ENCODE measurements at regions not wholly inside any gene's neighbourhood (a gene's known extent, or its start where the extent isn't known, plus 50 kb on each side); places are given as distances from the start of the nearest gene placed in this dataset.

GRCh38 chr19:27729332-27729731 is 1483.6 kb downstream of the UQCRFS1 start:
- H3K9me3 ChIP-seq (replicated peaks in 1 of 2; ENCODE audit: control insufficient read depth in 2 of 2, insufficient read depth in 1 of 2, low read depth in 1 of 2, low read length in 2 of 2): peaks cover 3 to 10% of the 10 kb centered on the region in 2 donors
- DNase-seq (ENCODE audit: low spot score): no peak
- H2BK5ac ChIP-seq (ENCODE audit: low read length): no peak overlapping the region
- H3K4ac ChIP-seq (ENCODE audit: low read length): no peak overlapping the region
- no peak overlapping the region for H2AK5ac ChIP-seq (ENCODE audit: low read depth, low read length)
- H3K18ac ChIP-seq (ENCODE audit: low read length): no peak overlapping the region
- no peak overlapping the region for H3K9ac ChIP-seq (ENCODE audit: low read depth, low read length, poor library complexity)
- no peak overlapping the region for H2AFZ ChIP-seq (ENCODE audit: low read length)
- no peak overlapping the region for H3K4me2 ChIP-seq (ENCODE audit: insufficient read depth, low read length, poor library complexity, severe bottlenecking)
- no peaks in the 10 kb centered on the region for H3K27me3 ChIP-seq (ENCODE audit: control insufficient read depth in 3 of 3, insufficient read depth in 3 of 3, low read depth in 1 of 3, low read length in 3 of 3)
- no peak overlapping the region for H2BK120ac ChIP-seq (ENCODE audit: low read depth, low read length)
- H3K36me3 ChIP-seq (replicated peaks in 1 of 2; ENCODE audit: control insufficient read depth in 2 of 2, insufficient read depth in 2 of 2, low read length in 2 of 2): no peaks in the 10 kb centered on the region
- no peak overlapping the region for H4K91ac ChIP-seq (ENCODE audit: low read depth, low read length, poor library complexity)
- no peak overlapping the region for H3K23ac ChIP-seq (ENCODE audit: low read depth, low read length, poor library complexity)
- no peak overlapping the region for H3K4me3 ChIP-seq (ENCODE audit: low read length in 2 of 2)
- H2BK15ac ChIP-seq (ENCODE audit: low read length): no peak overlapping the region
- H3K14ac ChIP-seq (ENCODE audit: low read length): no peak overlapping the region
- no peaks in the 10 kb centered on the region for H3K79me1 ChIP-seq (ENCODE audit: low read depth, low read length)
- no peaks in the 10 kb centered on the region for H3K4me1 ChIP-seq (ENCODE audit: control insufficient read depth in 2 of 2, insufficient read depth in 1 of 2, low read depth in 1 of 2, low read length in 2 of 2)
- no peak overlapping the region for H3K27ac ChIP-seq (replicated peaks; ENCODE audit: low read length)
- WGBS, 2 donors (ENCODE audit: extremely low coverage in 2 of 2, insufficient read length in 2 of 2, insufficient replicate concordance in 1 of 2): no CpG with 5 or more reads among the region's 2 CpGs
- H4K8ac ChIP-seq (ENCODE audit: low read depth, low read length): no peak overlapping the region
- H2BK12ac ChIP-seq (ENCODE audit: low read length): no peak overlapping the region

- Histone ChIP-seq H3K18ac (ENCODE audit: low read length) (no peak overlapping the region), H2AFZ (ENCODE audit: low read length) (no peak overlapping the region), H3K9me3 (replicated peaks in 1 of 2; ENCODE audit: control insufficient read depth in 2 of 2, insufficient read depth in 1 of 2, low read depth in 1 of 2, low read length in 2 of 2) (peaks cover 0 to 4% of the 10 kb centered on the region in 2 donors), H3K9ac (ENCODE audit: low read depth, low read length, poor library complexity) (no peak overlapping the region), H3K23ac (ENCODE audit: low read depth, low read length, poor library complexity) (no peak overlapping the region), H4K91ac (ENCODE audit: low read depth, low read length, poor library complexity) (no peak overlapping the region), H3K4ac (ENCODE audit: low read length) (no peak overlapping the region), H2AK5ac (ENCODE audit: low read depth, low read length) (no peak overlapping the region), H2BK12ac (ENCODE audit: low read length) (no peak overlapping the region), H3K27ac (replicated peaks; ENCODE audit: low read length) (no peak overlapping the region), H2BK120ac (ENCODE audit: low read depth, low read length) (no peak overlapping the region), H2BK15ac (ENCODE audit: low read length) (no peak overlapping the region), H3K4me1 (ENCODE audit: control insufficient read depth in 2 of 2, insufficient read depth in 1 of 2, low read depth in 1 of 2, low read length in 2 of 2) (no peaks in the 10 kb centered on the region), H2BK5ac (ENCODE audit: low read length) (no peak overlapping the region), H3K4me3 (ENCODE audit: low read length in 2 of 2) (no peak overlapping the region), H3K27me3 (ENCODE audit: control insufficient read depth in 3 of 3, insufficient read depth in 3 of 3, low read depth in 1 of 3, low read length in 3 of 3) (no peaks in the 10 kb centered on the region), H3K14ac (ENCODE audit: low read length) (no peak overlapping the region), H4K8ac (ENCODE audit: low read depth, low read length) (no peak overlapping the region), H3K79me1 (ENCODE audit: low read depth, low read length) (no peaks in the 10 kb centered on the region), H3K4me2 (ENCODE audit: insufficient read depth, low read length, poor library complexity, severe bottlenecking) (no peak overlapping the region), H3K36me3 (replicated peaks in 1 of 2; ENCODE audit: control insufficient read depth in 2 of 2, insufficient read depth in 2 of 2, low read length in 2 of 2) (no peaks in the 10 kb centered on the region)
- no peak for DNase-seq (ENCODE audit: low spot score)
- no CpG with 5 or more reads among the region's 4 CpGs for WGBS, 2 donors (ENCODE audit: extremely low coverage in 2 of 2, insufficient read length in 2 of 2, insufficient replicate concordance in 1 of 2)
These were observed 1490.3 kb downstream of the UQCRFS1 start for GRCh38 chr19:27722625-27723024.

GRCh38 chr19:27720155-27720554 is 1492.8 kb downstream of the UQCRFS1 start:
- Histone ChIP-seq H3K4me1 (ENCODE audit: control insufficient read depth in 2 of 2, insufficient read depth in 1 of 2, low read depth in 1 of 2, low read length in 2 of 2) (no peaks in the 10 kb centered on the region), H2BK15ac (ENCODE audit: low read length) (no peak overlapping the region), H3K27me3 (ENCODE audit: control insufficient read depth in 3 of 3, insufficient read depth in 3 of 3, low read depth in 1 of 3, low read length in 3 of 3) (no peaks in the 10 kb centered on the region), H3K79me1 (ENCODE audit: low read depth, low read length) (no peaks in the 10 kb centered on the region), H3K9me3 (replicated peaks in 1 of 2; ENCODE audit: control insufficient read depth in 2 of 2, insufficient read depth in 1 of 2, low read depth in 1 of 2, low read length in 2 of 2) (peaks cover 3 to 7% of the 10 kb centered on the region in 2 donors), H2BK120ac (ENCODE audit: low read depth, low read length) (no peak overlapping the region), H3K36me3 (replicated peaks in 1 of 2; ENCODE audit: control insufficient read depth in 2 of 2, insufficient read depth in 2 of 2, low read length in 2 of 2) (no peaks in the 10 kb centered on the region), H3K18ac (ENCODE audit: low read length) (no peak overlapping the region), H3K4ac (ENCODE audit: low read length) (no peak overlapping the region), H3K4me2 (ENCODE audit: insufficient read depth, low read length, poor library complexity, severe bottlenecking) (no peak overlapping the region), H2BK12ac (ENCODE audit: low read length) (no peak overlapping the region), H3K14ac (ENCODE audit: low read length) (no peak overlapping the region), H4K91ac (ENCODE audit: low read depth, low read length, poor library complexity) (no peak overlapping the region), H3K4me3 (ENCODE audit: low read length in 2 of 2) (no peak overlapping the region), H3K9ac (ENCODE audit: low read depth, low read length, poor library complexity) (no peak overlapping the region), H4K8ac (ENCODE audit: low read depth, low read length) (no peak overlapping the region), H3K23ac (ENCODE audit: low read depth, low read length, poor library complexity) (no peak overlapping the region), H2AFZ (ENCODE audit: low read length) (no peak overlapping the region), H2BK5ac (ENCODE audit: low read length) (no peak overlapping the region), H2AK5ac (ENCODE audit: low read depth, low read length) (no peak overlapping the region), H3K27ac (replicated peaks; ENCODE audit: low read length) (no peak overlapping the region)
- no peak for DNase-seq (ENCODE audit: low spot score)
- WGBS, 2 donors (ENCODE audit: extremely low coverage in 2 of 2, insufficient read length in 2 of 2, insufficient replicate concordance in 1 of 2): no CpG with 5 or more reads among the region's 5 CpGs

GRCh38 chr19:27719034-27719433 is 1493.9 kb downstream of the UQCRFS1 start:
- H3K4me3 ChIP-seq (ENCODE audit: low read length in 2 of 2): no peak overlapping the region
- no peak overlapping the region for H4K8ac ChIP-seq (ENCODE audit: low read depth, low read length)
- H3K4me1 ChIP-seq (ENCODE audit: control insufficient read depth in 2 of 2, insufficient read depth in 1 of 2, low read depth in 1 of 2, low read length in 2 of 2): no peaks in the 10 kb centered on the region
- no peaks in the 10 kb centered on the region for H3K79me1 ChIP-seq (ENCODE audit: low read depth, low read length)
- no peak overlapping the region for H3K4me2 ChIP-seq (ENCODE audit: insufficient read depth, low read length, poor library complexity, severe bottlenecking)
- H2AK5ac ChIP-seq (ENCODE audit: low read depth, low read length): no peak overlapping the region
- no peak overlapping the region for H3K23ac ChIP-seq (ENCODE audit: low read depth, low read length, poor library complexity)
- H2BK120ac ChIP-seq (ENCODE audit: low read depth, low read length): no peak overlapping the region
- H3K9me3 ChIP-seq (replicated peaks in 1 of 2; ENCODE audit: control insufficient read depth in 2 of 2, insufficient read depth in 1 of 2, low read depth in 1 of 2, low read length in 2 of 2): peaks cover 5 to 7% of the 10 kb centered on the region in 2 donors
- no peak overlapping the region for H3K27ac ChIP-seq (replicated peaks; ENCODE audit: low read length)
- H3K27me3 ChIP-seq (ENCODE audit: control insufficient read depth in 3 of 3, insufficient read depth in 3 of 3, low read depth in 1 of 3, low read length in 3 of 3): no peaks in the 10 kb centered on the region
- no peak overlapping the region for H3K18ac ChIP-seq (ENCODE audit: low read length)
- H4K91ac ChIP-seq (ENCODE audit: low read depth, low read length, poor library complexity): no peak overlapping the region
- no CpG with 5 or more reads among the region's 6 CpGs for WGBS, 2 donors (ENCODE audit: extremely low coverage in 2 of 2, insufficient read length in 2 of 2, insufficient replicate concordance in 1 of 2)
- no peak overlapping the region for H3K14ac ChIP-seq (ENCODE audit: low read length)
- H3K36me3 ChIP-seq (replicated peaks in 1 of 2; ENCODE audit: control insufficient read depth in 2 of 2, insufficient read depth in 2 of 2, low read length in 2 of 2): no peaks in the 10 kb centered on the region
- H2BK15ac ChIP-seq (ENCODE audit: low read length): no peak overlapping the region
- H2BK5ac ChIP-seq (ENCODE audit: low read length): no peak overlapping the region
- H2BK12ac ChIP-seq (ENCODE audit: low read length): no peak overlapping the region
- no peak for DNase-seq (ENCODE audit: low spot score)
- no peak overlapping the region for H3K9ac ChIP-seq (ENCODE audit: low read depth, low read length, poor library complexity)
- no peak overlapping the region for H2AFZ ChIP-seq (ENCODE audit: low read length)
- H3K4ac ChIP-seq (ENCODE audit: low read length): no peak overlapping the region

All from neuronal stem cell (in vitro differentiated cells).